Peyer's patch (tissue), 4 donors: ENCODE measurements at regions not wholly inside any gene's neighbourhood (a gene's known extent, or its start where the extent isn't known, plus 50 kb on each side); places are given as distances from the start of the nearest gene placed in this dataset.

Experiments
- CTCF ChIP-seq, 6 experiments: fragments of 450-650 bp in 4 of 6; fragments of 200-600 bp in 2 of 6; sonication (generic) in 1 of 6; IDR thresholded peaks; one replicate each; pipeline ENCODE4 v1.5.1; 2017 to 2019; ENCODE audit warnings: antibody characterized with exemption in 6 of 6, mild to moderate bottlenecking in 3 of 6, moderate library complexity in 1 of 6
- POLR2A ChIP-seq, 2 donors: fragments of 450-650 bp; IDR thresholded peaks; one replicate each; pipeline ENCODE4 v1.5.1; 2017; ENCODE audit warnings: antibody characterized with exemption in 2 of 2, mild to moderate bottlenecking in 2 of 2, moderate library complexity in 2 of 2

- TF ChIP-seq CTCF (IDR thresholded peaks at IDR 0.05): no peak
- TF ChIP-seq POLR2A (IDR thresholded peaks at IDR 0.05): no peak
Observed at GRCh38 chr11:134976551-134976950, 564.5 kb upstream of the B3GAT1 start.
